Sciatic nerve (tissue), 2 donors: ENCODE measurements at regions not wholly inside any gene's neighbourhood (a gene's known extent, or its start where the extent isn't known, plus 50 kb on each side); places are given as distances from the start of the nearest gene placed in this dataset.
A peak's percentile ranks its signal among the peaks of the same experiment; 100 is the strongest.

Source experiments
- ATAC-seq: fragments of 200-7000 bp; cut with Tn5 transposase; one replicate; pipeline ENCODE4 v1.9.1; 2020; ENCODE audit warnings: mild to moderate bottlenecking, moderate library complexity
- DNase-seq: peaks from one replicate; pipeline ENCODE4 v3.0.0-alpha.2; 2020; ENCODE audit warnings: low spot score
- intact Hi-C: fragments of 100-400 bp; cut with DNase I; formaldehyde crosslinking; loops from one replicate; pipeline ENCODE4 v1.14.2; 2022
- donor health status: DM: no; HTN: no; CAD: no.
- donor health status: DM: no; HTN: no; CAD: no.

DNA sequence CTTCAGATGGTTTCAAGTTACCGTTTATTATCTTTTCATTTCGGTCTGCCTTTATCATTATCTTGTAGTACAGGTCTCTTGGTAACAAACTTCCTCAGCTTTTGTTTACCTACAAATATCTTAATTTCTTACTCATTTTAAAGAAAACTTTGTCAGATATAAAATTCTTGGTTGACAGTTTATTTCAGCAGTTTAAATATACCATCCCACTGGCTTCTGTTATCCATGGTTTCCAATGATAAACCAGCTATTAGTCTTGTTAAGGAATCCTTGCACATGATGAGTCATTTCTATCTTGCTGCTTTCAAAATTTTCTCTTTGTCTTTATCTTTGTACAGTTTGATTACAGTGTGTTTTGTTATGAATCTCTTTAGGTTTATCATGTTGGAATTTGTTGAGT lies 308.3 kb upstream of the SPRY2 start:
- intact Hi-C loops: no loop called here
- ATAC-seq (no peak), DNase-seq (no peak)

DNA sequence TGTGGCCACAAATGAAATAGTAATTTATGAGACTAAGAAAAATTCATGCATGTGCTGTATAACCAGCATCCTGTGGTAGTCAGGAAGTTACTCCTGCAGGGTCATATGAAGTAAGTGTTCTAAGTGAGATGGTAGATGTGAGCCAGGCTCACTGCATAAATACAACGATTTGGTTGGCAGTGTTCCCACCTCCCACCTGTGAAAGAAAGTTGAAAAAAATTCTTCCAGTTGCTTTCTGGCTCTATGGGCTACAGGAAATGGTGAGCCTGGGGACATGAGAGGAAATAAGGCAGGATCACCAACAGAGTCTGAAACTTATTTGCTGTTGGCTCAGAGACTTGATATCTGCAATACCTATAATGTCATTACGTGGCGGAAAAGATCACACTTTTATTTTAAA lies 301.7 kb upstream of the SPRY2 start:
- intact Hi-C loops: no loop called here
- no peak for ATAC-seq
- no peak for DNase-seq

DNA sequence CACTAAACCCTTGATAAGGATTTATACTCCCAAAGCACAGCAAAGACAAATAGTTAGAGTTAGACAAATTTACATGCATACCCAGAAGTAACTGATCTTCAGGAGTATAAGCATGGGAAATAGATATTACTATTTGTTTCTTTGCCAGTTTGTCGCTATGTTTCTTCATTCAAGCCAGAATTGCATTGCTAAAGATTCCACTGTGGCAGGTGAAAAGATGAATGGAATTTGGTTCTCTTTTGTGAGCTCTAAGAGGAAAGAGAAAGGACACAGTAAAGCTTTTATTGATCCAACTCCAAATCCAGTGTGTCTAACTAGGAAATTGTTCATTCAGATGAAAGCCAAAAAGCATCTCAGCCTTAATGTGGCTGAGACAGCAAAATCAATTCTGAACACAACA lies 292.3 kb upstream of the SPRY2 start:
- DNase-seq: no peak
- no peak for ATAC-seq
- intact Hi-C loops: no loop called here

DNA sequence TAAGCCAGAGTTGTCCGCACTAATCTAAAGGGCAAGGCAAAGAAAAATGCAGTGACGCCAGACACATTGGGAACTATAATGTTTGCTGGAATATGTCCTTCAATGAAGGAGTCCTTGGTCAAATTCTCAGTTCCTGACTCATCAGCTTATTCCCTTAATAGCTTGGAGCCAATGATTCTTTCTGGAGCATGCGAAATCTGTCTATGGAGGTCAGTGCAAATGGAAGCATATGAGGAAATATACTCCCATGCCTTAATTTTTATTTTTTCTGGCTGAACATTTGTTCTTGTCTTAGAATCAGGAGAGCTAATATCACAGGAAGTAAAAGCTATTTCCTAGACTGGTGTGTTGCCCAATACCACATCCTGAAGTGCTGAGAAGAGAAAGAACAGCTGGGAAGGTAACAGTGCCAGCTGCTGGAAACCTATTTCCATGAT lies 289.8 kb upstream of the SPRY2 start:
- DNase-seq: no peak
- ATAC-seq: peak; percentile 97
- intact Hi-C loops: no loop called here

DNA sequence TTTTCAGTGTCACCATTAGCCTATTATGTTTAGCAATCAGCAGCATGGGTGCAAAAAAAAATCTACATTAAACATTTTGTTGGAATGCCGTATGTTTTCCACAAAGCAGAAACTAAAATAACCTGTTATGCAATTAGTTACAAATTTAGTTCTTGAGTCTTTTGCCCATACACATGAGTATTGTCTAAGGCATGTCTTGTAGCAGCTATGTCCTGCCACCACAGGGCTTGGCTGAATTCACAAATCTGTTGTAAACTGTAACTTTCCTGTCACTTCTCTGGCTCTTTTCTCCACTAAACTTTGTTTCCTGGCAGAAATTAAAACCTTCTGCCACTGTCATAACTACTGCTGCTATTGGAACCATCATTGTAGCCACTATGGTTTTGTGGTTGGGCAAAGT lies 277.9 kb upstream of the SPRY2 start:
- intact Hi-C loops: no loop called here
- ATAC-seq: no peak
- DNase-seq: no peak

DNA sequence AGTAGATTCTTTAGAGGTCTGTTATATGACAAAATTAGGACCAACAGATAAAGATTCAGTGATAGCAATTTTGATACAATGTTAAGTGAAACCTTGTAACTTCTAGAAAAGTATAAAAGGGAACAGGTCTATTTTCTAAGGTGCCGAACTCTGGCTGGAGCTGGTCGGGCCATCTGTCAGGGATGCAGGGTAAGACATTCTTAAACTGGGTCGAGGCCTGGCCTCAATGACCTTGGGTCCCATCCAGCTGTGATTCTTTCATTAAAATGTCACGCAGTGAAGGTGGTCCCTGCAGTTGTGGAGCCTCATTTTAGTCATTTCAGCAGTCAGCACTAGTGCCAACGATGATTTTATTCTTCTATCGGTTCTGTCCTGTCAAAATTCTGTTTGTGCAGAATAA lies 271.9 kb upstream of the SPRY2 start:
- DNase-seq (no peak), ATAC-seq (no peak)
- intact Hi-C loops: no loop called here

DNA sequence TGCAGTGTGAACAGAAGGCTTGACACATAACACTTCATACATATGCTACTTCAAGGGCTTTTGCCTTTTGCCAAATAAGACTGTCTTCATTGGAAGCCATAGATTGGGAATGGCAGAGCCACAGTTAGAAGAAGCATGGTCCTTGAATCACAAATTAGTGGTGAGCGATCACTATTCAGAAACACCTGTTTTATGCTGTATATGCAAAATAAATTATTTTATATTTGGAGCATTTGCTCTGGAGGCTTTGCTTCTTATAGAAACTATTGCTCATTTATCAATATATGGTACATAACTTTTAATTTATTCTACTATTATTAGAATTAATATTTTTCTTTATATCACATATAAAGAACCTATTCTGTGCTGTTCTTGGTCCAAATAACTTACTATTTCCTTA lies 270.4 kb upstream of the SPRY2 start:
- intact Hi-C loops: no loop called here
- DNase-seq: no peak
- ATAC-seq: no peak

DNA sequence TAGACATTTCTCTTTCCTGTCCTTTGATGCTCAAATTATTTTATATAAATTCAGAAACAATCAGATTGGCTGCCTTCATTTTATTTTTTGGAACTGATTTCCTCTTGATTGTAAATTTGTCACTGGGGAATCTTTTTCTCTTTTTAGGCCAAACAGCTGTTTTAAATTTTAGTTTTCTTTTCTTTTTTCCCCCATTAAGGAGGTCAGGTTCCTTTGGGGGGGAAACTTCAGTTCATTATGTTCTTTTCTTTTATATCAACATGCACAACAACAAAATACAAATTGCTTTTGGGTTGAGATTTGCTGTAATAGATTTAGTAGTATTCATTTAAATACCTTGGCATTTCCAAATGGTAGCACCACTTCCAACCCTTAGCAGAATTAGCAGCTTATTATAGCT lies 264.8 kb upstream of the SPRY2 start:
- intact Hi-C loops: no loop called here
- no peak for DNase-seq
- ATAC-seq: peak; percentile 64

DNA sequence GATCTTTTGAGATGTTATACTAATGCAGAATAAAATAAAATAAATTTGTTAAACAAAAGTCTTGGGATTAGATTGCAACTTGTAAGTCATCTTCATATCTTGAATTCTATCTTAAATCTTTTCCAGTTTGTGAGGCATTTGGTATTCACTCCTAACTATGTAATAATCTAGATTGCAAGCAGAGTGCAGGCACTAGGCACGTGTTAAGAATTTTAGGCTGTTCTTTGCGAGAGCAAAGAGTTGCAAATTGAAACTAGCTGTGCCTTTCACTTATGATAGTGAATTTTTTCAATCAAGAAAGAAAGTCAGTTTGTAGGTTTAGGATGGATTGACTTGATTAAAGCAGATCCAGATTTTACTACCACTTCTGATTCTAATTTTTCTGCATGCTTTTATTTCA lies 264.1 kb upstream of the SPRY2 start:
- ATAC-seq: peak; percentile 82
- no peak for DNase-seq
- intact Hi-C loops: no loop called here

DNA sequence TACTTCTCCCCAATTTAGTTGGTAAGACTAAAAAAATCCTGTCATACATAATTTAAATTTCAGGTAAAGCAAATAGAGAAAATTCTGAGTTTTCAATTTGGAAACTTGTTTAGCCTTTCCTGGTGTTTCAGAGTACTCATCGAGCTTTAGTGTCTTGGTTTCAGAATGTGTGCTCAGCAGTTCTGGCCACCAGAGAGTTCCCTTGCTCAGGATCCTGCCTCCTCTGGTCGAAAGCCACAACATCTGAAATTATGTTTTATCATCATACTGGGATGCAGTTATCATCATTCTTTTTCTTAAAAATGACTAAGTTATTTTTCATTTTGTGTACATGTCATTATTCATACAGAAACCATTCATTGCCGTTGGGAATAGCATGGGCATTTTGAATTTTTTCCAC lies 263.2 kb upstream of the SPRY2 start:
- intact Hi-C loops: no loop called here
- ATAC-seq (peak; percentile 89), DNase-seq (no peak)

DNA sequence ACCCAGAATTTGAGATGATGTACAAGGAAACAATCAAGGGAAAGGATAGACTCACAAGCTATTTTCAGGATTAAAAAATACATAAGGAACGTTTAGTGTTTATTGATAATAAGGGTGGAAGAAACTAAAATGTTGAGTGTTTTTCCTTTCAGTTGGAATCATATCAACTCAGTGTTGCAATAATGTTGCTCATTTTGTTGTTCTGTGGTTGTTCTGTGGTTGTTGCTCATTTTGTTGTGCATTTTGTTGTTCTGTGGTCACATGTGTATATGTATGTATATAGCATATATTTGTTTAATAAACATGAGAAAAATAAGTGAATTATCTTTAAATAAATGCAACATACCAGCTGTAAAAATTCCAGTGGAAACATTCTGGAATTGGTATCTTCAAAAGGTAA lies 262.4 kb upstream of the SPRY2 start:
- no peak for ATAC-seq
- intact Hi-C loops: no loop called here
- no peak for DNase-seq

DNA sequence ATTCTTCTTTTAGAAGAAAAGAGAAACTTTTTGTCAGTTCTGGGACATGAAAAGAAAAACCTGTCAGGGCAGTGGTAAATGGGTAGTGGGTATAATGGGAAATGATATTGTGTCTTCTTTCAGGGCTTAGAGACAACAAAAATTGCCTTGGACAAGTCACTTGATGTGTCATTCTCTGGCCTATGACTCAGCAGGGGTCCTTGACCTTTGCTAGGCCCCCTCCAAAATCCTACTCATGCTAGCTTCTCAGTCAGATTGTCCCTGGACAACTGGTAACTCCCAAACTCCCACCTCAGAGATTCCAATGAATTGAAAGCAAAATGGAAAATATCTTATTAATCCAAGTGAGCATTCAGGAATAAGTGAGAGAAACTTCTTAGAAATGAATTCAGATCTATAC lies 258.8 kb upstream of the SPRY2 start:
- intact Hi-C loops: no loop called here
- ATAC-seq (no peak), DNase-seq (no peak)

DNA sequence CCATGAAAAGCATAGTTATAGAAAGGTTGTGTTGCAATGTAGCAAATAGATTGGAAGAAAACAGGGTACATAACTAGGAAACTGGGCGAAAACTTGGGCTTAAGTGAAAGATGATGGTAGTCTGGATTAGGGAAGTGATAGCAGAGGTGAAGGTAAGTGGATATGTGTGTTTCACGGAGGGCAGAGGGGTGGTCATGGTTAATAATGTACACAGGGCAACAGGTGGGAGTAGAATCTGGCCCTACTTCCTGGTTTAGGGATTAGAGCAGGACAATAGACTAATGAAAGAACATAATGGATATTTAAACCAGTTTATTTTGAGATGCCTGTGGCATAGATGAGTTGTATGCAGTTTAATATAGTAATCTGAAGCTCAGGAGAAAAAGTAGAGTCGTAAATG lies 257.3 kb upstream of the SPRY2 start:
- ATAC-seq: no peak
- DNase-seq: no peak
- intact Hi-C loops: no loop called here

DNA sequence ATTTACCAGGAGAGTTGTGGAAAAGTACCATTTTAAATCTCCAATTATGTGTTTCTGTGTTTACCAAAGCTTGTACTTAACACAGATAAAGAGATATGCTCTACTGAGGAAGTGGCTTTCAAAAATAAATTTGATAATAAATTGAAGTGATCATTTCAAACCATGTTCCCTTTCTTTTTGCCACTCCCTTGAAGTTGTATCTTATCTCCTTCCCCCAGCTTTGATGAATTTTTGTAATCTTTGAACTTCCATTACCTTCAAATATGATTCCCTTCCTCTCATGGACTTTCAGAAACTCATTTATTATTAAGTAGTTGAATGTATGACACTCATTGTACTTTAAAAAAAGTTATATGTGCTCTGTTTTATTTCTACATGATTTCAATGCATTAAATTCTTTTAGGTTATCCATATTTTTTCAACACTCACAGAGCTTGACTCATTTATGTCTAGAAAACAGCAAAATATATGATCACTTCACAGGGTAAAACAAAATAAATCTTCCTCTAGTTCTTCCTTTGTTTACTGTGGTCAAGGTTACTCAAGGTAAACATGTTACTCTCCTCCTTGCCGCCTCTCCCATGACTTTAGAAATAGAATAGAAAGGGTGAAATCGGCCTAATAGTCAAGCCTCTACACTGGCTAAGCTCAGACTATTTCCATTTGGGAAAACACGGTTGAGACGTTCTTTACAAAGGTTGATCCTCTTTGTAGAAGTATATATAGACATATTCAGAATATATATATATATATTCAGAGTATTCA lies 251.2 kb upstream of the SPRY2 start:
- intact Hi-C loops: no loop called here
- ATAC-seq (no peak), DNase-seq (no peak)

DNA sequence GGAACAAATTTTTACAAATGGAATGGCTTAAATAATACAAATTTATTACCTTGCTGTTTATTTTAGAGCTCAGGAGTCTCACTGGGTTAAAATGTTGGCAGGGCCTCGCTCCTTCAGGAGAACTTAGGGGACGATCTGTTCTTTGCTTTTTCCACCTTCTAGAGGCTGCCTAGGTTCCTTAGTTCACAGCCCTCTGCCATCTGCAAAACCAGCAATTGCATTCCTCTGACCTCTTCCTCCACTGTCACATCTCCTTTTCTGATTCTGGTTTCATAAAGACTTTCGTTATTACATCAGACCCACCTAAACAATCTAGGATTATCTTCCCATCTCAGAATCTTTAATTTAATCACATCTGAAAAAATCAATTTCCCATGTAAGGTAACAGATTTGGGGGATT lies 249.6 kb upstream of the SPRY2 start:
- intact Hi-C loops: no loop called here
- no peak for DNase-seq
- no peak for ATAC-seq

DNA sequence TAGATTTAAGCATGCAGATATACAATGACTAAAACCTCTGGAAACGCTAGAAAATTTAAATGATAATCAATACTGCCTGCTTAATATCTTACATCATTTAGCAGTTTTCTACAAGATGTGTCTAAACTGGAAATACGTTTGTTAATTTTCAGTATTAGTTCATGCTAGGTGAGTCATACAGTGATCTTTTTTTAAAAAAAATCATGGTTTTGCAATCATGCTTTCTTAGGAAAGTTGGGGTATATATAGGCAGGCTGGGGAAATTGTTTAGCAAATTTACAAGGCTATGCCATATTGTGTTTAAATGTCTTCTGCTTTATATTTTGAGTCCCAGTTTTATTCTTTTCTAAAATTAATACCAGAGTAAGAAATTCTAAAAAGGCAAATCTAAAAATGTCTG lies 245.4 kb upstream of the SPRY2 start:
- no peak for DNase-seq
- ATAC-seq: no peak
- intact Hi-C loops: no loop called here

DNA sequence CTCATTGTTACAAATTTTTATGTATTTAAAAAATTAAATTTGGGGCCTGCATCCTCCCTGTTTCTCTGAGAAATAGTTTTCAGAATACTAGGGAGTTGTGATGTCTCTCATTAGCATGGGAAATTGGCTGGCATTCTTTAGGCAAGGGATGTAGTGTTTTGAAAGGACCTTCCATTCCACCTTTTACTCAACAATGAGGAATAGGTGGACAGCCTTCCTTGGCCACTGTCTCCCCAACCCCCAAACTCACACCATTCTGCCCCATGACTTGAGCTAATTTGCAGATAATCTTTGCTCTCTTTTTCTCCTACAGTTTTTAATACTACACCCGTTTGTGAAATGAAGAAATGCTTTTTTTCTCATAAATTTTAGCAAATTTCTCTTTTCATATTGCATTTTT lies 244.6 kb upstream of the SPRY2 start:
- DNase-seq (no peak), ATAC-seq (no peak)
- intact Hi-C loops: no loop called here

DNA sequence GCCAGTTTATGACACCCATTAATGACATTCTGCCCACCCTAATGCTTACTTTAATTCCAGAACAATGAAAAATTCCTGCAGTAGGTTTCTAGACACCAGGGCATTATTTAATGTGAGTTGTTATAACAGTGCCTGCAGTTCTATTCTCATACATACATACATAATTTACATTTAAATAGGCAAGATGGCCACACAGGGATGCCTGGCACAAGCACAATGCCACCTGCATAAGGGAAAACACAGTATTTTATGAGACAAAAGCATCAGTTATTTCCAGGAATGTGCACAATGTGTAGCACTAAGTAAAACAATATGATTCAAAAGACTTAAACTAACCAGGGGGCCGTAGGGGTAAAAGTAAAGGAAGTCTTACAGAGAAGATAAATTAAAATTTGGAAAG lies 243.9 kb upstream of the SPRY2 start:
- intact Hi-C loops: no loop called here
- no peak for ATAC-seq
- no peak for DNase-seq

DNA sequence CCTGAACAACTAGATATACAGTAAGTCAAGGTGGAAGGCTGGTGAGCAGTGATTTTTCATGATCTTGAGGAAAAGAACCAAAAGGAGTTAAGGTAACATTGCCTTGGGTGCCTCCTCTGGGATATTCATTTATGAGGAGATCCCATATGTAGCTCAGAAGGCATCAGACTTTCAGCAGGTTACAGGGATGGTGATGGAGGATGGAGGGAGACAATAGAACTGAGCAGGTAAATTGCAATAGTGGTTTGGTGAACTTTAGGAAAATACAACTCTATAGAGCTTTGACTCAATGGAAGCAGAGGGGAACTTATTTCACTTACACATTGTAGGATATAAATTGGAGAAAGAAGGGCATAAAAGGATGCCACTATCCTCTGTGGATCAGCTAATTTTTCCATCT lies 243.4 kb upstream of the SPRY2 start:
- ATAC-seq: no peak
- intact Hi-C loops: no loop called here
- DNase-seq: no peak

DNA sequence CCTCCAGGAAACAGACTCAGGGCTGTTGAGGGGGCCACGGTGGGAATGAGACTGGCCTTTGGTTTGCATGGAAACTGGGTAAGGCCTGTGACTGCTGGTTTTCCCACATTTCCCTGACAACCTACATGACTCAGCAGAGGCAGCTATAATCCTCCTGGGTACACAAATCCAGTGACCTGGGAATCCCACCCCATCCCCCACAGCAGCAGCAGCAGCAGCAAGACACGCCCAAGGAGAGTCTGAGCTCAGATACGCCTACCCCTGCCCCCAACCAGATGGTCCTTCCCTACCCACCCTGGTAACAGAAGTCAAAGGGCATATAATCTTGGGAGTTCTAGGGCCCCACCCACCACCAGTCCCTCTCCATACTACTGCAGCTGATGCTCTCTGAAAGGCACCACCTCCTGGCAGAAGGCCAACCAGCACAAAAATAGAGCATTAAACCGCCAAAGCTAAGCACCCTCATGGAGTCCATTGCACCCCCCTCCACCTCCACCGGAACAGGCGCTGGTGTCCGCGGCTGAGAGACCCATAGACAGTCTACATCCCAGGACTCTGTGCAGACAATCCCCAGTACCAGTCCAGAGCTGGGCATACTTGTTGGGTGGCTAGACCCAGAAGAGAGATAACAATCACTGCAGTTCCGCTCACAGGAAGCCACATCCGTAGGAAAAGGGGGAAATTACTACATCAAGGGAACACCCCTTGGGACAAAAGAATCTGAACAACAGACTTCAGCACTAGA lies 237.2 kb upstream of the SPRY2 start:
- no peak for ATAC-seq
- peak; percentile 54 for DNase-seq
- intact Hi-C loops: no loop called here

DNA sequence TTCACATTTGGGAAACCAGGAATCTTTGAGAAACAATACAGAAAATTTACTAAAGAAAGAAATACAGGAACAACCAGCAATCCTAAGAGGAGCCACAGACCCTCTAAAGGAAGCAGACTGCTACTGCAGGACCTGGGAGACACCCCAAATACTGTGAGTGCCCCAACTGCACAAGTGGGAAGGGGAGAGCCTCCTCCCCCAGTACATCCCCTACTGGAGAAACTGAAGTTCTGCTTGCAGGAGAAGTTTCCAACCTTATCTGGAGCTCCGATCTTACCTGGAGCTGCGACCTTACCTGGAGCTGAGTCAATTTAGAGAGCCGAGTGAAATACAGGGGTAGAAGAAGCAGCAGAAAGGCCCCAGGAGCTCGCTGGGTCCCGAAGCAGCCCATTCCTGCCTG lies 236.4 kb upstream of the SPRY2 start:
- intact Hi-C loops: no loop called here

More for the DNA sequence above, 236.4 kb upstream of the SPRY2 start:
- DNase-seq (no peak), ATAC-seq (no peak)
